Thyroid gland (tissue), 4 donors: ENCODE measurements at regions not wholly inside any gene's neighbourhood (a gene's known extent, or its start where the extent isn't known, plus 50 kb on each side); places are given as distances from the start of the nearest gene placed in this dataset.

Experiments used
- DNase-seq, 2 donors: peaks; one replicate each; pipeline ENCODE4 v3.0.0-alpha.2; 2019
- H3K27ac ChIP-seq, 3 donors: fragments of 200-600 bp; sonication (generic); 1 replicate in 2 of 3; 2 replicates in 1 of 3; pipeline ENCODE4 v1.5.1; 2016 to 2019; ENCODE audit warnings: mild to moderate bottlenecking in 1 of 3, moderate library complexity in 1 of 3
- H3K27me3 ChIP-seq: fragments of 200-600 bp; sonication (generic); one replicate; pipeline ENCODE4 v1.5.1; 2019
- H3K36me3 ChIP-seq, 2 donors: fragments of 200-600 bp; sonication (generic); one replicate each; pipeline ENCODE4 v1.5.1; 2016 to 2019
- H3K4me1 ChIP-seq, 2 donors: fragments of 200-600 bp; sonication (generic); one replicate each; pipeline ENCODE4 v1.5.1; 2017 to 2019
- H3K4me3 ChIP-seq, 3 donors: fragments of 200-600 bp; sonication (generic); replicated peaks in 1 of 3; 1 replicate in 2 of 3; 2 replicates in 1 of 3; pipeline ENCODE4 v1.5.1; 2016; ENCODE audit warnings: mild to moderate bottlenecking in 1 of 3
- H3K9me3 ChIP-seq: fragments of 200-600 bp; sonication (generic); one replicate; pipeline ENCODE4 v1.5.1; 2017
- CTCF ChIP-seq, 6 experiments: fragments of 200-600 bp in 3 of 6; fragments of 450-650 bp in 3 of 6; sonication (generic) in 3 of 6; IDR thresholded peaks; one replicate each; pipeline ENCODE4 v1.5.1; 2016 to 2019; ENCODE audit warnings: antibody characterized with exemption in 6 of 6, mild to moderate bottlenecking in 2 of 6, inconsistent platforms in 1 of 6, moderate library complexity in 1 of 6
- POLR2A ChIP-seq, 2 donors: fragments of 450-650 bp; IDR thresholded peaks; one replicate each; pipeline ENCODE4 v1.6.1; 2017; ENCODE audit warnings: antibody characterized with exemption in 2 of 2, mild to moderate bottlenecking in 2 of 2, moderate library complexity in 1 of 2
- WGBS, 2 donors: methylation state at CpG; one replicate each; pipeline ENCODE4 v1.1.5; 2017; 5-methylcytosine and 5-hydroxymethylcytosine counted together
- intact Hi-C: fragments of 100-400 bp; cut with DNase I; formaldehyde crosslinking; loops from one replicate; pipeline ENCODE4 v1.15.1; 2023

GRCh38 chr20:23167431-23167830, 81.3 kb upstream of the CD93 start:
- no peak for TF ChIP-seq POLR2A (IDR thresholded peaks at IDR 0.05)
- no peak for TF ChIP-seq CTCF (IDR thresholded peaks at IDR 0.05)
- no peaks in the 10 kb centered on the region for H3K36me3 ChIP-seq
- no peaks in the 10 kb centered on the region for H3K27me3 ChIP-seq
- H3K4me3 ChIP-seq: no peak overlapping the region
- peaks cover 0 to 3% of the 10 kb centered on the region in 2 donors for H3K4me1 ChIP-seq
- intact Hi-C loops: no loop called here
- no peaks in the 10 kb centered on the region for H3K9me3 ChIP-seq
- no peak for DNase-seq
- WGBS, 2 donors: 91 to 92% methylated on average over 4 of the region's 4 CpGs
- no peak overlapping the region for H3K27ac ChIP-seq

- TF ChIP-seq POLR2A (IDR thresholded peaks at IDR 0.05) (no peak), CTCF (IDR thresholded peaks at IDR 0.05) (no peak)
- H3K4me3 ChIP-seq: no peak overlapping the region
- H3K27ac ChIP-seq: no peak overlapping the region
- no peak for DNase-seq
- H3K27me3 ChIP-seq: no peaks in the 10 kb centered on the region
- 86 to 98% methylated on average over 7 of the region's 7 CpGs for WGBS, 2 donors
- no peaks in the 10 kb centered on the region for H3K9me3 ChIP-seq
- intact Hi-C loops: no loop called here
- no peaks in the 10 kb centered on the region for H3K36me3 ChIP-seq
- peaks cover 6 to 12% of the 10 kb centered on the region in 2 donors for H3K4me1 ChIP-seq
Measured at GRCh38 chr20:23166563-23166962, 80.4 kb upstream of the CD93 start.

- WGBS, 2 donors: 95 to 99% methylated on average over 7 of the region's 7 CpGs
Measured at GRCh38 chr20:23165964-23166363, 79.8 kb upstream of the CD93 start.

GRCh38 chr20:23165307-23165750, 79.2 kb upstream of the CD93 start:
- no peaks in the 10 kb centered on the region for H3K27me3 ChIP-seq
- no peaks in the 10 kb centered on the region for H3K9me3 ChIP-seq
- WGBS, 2 donors: 74 to 81% methylated on average over 12 of the region's 12 CpGs

More at GRCh38 chr20:23165964-23166363, 79.8 kb upstream of the CD93 start:
- Histone ChIP-seq H3K27me3 (no peaks in the 10 kb centered on the region), H3K4me1 (peaks cover 6 to 18% of the 10 kb centered on the region in 2 donors), H3K9me3 (no peaks in the 10 kb centered on the region), H3K27ac (no peak overlapping the region), H3K36me3 (no peaks in the 10 kb centered on the region), H3K4me3 (no peak overlapping the region)
- TF ChIP-seq POLR2A (IDR thresholded peaks at IDR 0.05) (no peak), CTCF (IDR thresholded peaks at IDR 0.05) (no peak)
- DNase-seq: no peak
- intact Hi-C loops: no loop called here

GRCh38 chr20:23164176-23164601, 78.1 kb upstream of the CD93 start:
- H3K4me1 ChIP-seq: peaks cover 11 to 35% of the 10 kb centered on the region in 2 donors
- H3K27ac ChIP-seq: no peak overlapping the region
- intact Hi-C loops: no loop called here
- H3K4me3 ChIP-seq: no peak overlapping the region
- no peak for DNase-seq
- no peaks in the 10 kb centered on the region for H3K36me3 ChIP-seq
- TF ChIP-seq CTCF (IDR thresholded peaks at IDR 0.05) (no peak), POLR2A (IDR thresholded peaks at IDR 0.05) (no peak)
- no peaks in the 10 kb centered on the region for H3K9me3 ChIP-seq
- H3K27me3 ChIP-seq: no peaks in the 10 kb centered on the region
- 64 to 70% methylated on average over 10 to 13 of the region's 13 CpGs for WGBS, 2 donors

More at GRCh38 chr20:23165307-23165750, 79.2 kb upstream of the CD93 start:
- Histone ChIP-seq H3K27ac (no peak overlapping the region), H3K4me3 (no peak overlapping the region), H3K4me1 (peaks cover 11 to 24% of the 10 kb centered on the region in 2 donors), H3K36me3 (no peaks in the 10 kb centered on the region)
- no peak for DNase-seq
- TF ChIP-seq POLR2A (IDR thresholded peaks at IDR 0.05): no peak
- TF ChIP-seq CTCF (IDR thresholded peaks at IDR 0.05): no peak
- intact Hi-C loops: no loop called here
